ENCODE measurements at regions not wholly inside any gene's neighbourhood (a gene's known extent, or its start where the extent isn't known, plus 50 kb on each side); places are given as distances from the start of the nearest gene placed in this dataset.

DNA sequence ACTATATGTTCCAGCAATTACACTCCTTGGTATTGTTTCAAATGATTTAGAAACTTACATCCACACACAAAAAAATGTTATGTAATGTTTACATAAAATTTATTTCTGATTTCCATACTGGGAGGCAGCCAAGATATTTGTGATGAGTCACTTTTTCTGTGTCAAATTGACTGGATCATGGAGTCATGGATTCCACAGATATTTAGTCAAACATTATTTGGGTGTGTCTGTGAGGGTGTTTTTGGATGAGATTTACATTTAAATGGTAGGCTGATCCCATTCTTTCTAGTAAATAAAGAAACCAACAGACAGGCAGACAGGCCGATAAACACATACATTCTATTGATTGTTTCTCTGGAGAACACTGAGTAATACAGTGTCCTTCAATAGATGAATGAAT, 562.8 kb downstream of the SLITRK6 start:
- intact Hi-C loops (cut with DNase I): no loop called here
- Histone ChIP-seq H3K27me3 (no peaks in the 10 kb centered on the region), H3K4me1 (replicated peaks in 1 of 2) (no peaks in the 10 kb centered on the region), H3K4me3 (no peak overlapping the region), H3K36me3 (replicated peaks in 1 of 2) (no peaks in the 10 kb centered on the region), H3K9me3 (replicated peaks in 1 of 3) (no peaks in the 10 kb centered on the region), H3K27ac (no peak overlapping the region)
- WGBS, 4 donors: 72 to 80% (median 77%) methylated on average over 1 of the region's 1 CpG
- TF ChIP-seq, protein P1, sequence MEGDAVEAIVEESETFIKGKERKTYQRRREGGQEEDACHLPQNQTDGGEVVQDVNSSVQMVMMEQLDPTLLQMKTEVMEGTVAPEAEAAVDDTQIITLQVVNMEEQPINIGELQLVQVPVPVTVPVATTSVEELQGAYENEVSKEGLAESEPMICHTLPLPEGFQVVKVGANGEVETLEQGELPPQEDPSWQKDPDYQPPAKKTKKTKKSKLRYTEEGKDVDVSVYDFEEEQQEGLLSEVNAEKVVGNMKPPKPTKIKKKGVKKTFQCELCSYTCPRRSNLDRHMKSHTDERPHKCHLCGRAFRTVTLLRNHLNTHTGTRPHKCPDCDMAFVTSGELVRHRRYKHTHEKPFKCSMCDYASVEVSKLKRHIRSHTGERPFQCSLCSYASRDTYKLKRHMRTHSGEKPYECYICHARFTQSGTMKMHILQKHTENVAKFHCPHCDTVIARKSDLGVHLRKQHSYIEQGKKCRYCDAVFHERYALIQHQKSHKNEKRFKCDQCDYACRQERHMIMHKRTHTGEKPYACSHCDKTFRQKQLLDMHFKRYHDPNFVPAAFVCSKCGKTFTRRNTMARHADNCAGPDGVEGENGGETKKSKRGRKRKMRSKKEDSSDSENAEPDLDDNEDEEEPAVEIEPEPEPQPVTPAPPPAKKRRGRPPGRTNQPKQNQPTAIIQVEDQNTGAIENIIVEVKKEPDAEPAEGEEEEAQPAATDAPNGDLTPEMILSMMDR (IDR thresholded peaks at IDR 0.05): no peak
- TF ChIP-seq POLR2A (IDR thresholded peaks at IDR 0.05): no peak
- no peak for DNase-seq

DNA sequence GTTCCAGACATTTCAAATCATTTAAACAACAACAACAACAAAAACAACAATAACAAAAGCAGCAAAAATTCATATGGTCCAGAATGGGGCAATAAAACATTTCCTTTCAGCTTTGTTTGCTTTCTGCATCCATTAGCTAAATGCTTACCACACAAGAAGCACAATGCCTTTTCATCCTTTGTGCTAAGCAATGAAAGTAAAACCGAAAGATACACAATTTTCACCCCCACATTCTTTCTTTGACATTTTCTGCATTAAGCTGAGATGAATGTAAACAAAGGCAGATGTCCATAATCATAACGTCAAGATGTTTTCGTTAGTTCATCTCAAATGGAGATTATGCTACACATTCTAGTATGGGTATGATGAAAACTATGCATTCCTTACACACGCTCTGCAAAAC, 568.5 kb downstream of the SLITRK6 start:
- Histone ChIP-seq H3K4me3 (no peak overlapping the region), H3K27ac (no peak overlapping the region), H3K4me1 (replicated peaks in 1 of 2) (no peaks in the 10 kb centered on the region), H3K36me3 (replicated peaks in 1 of 2) (no peaks in the 10 kb centered on the region), H3K27me3 (no peaks in the 10 kb centered on the region), H3K9me3 (replicated peaks in 1 of 3) (no peaks in the 10 kb centered on the region)
- TF ChIP-seq POLR2A (IDR thresholded peaks at IDR 0.05): no peak
- TF ChIP-seq, protein P1 (IDR thresholded peaks at IDR 0.05): no peak
- 67 to 77% (median 70%) methylated on average over 4 of the region's 4 CpGs for WGBS, 4 donors
- intact Hi-C loops (cut with DNase I): no loop called here
- no peak for DNase-seq

DNA sequence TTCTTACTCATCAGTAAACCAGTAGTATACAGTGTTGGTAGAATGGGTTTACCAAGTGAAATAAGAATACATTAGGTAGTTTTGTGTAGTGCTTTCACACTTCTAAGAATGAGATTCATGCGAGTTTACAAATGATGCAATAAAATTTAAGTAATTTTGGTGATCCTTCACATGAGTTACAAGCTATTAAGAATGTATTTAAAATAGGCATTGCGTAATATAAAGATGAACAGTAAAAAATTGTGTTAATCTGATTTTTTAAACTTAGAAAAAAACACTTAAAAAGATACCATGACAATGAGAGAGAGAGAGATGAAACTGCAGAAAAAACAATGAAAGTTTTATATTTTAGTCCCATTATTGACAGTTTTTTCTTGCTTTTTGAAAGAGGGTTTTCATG, 570.5 kb downstream of the SLITRK6 start:
- Histone ChIP-seq H3K27ac (no peak overlapping the region), H3K27me3 (no peaks in the 10 kb centered on the region), H3K36me3 (replicated peaks in 1 of 2) (no peaks in the 10 kb centered on the region), H3K4me3 (no peak overlapping the region), H3K9me3 (replicated peaks in 1 of 3) (no peaks in the 10 kb centered on the region), H3K4me1 (replicated peaks in 1 of 2) (no peaks in the 10 kb centered on the region)
- DNase-seq: no peak
- intact Hi-C loops (cut with DNase I): no loop called here
- WGBS, 4 donors: 85 to 92% (median 87%) methylated on average over 2 of the region's 2 CpGs
- TF ChIP-seq, protein P1 (IDR thresholded peaks at IDR 0.05): no peak
- no peak for TF ChIP-seq POLR2A (IDR thresholded peaks at IDR 0.05)

DNA sequence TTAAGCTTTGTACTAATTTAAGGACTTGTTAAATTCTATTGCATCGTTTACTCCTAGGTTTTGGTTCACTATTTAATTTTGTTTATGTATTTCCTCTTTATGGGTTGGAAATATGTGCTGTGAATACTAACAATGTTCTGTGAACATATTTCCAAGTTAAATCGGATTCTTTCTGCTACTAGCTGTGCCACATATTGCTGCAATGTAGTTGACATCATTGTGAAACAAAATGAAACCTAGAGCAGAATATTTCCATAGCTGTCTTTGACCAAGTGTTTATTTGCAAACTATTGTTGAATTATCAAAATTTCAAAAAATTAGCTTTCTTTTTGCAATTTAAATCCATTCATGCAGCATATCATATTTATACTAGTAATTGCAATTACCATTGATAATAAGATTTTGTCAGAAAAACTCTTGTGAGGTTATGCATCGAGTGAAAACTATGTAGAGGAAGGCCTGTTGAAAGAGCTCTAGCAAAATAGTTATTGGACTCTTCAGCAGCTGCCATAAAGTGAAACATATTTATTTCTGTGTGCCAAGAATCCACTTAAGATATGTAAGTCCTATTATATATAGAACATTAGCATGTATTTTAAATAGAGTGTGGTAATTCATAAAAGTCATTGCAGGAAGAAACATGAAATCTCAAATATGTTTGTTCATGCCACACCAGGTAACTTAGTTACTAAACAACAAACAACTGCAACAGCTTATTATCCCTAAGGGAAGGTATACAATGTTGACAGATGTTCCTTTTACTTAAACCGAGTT, 575.1 kb downstream of the SLITRK6 start:
- DNase-seq: no peak
- Histone ChIP-seq H3K27me3 (no peaks in the 10 kb centered on the region), H3K27ac (no peak overlapping the region), H3K9me3 (replicated peaks in 1 of 3) (no peaks in the 10 kb centered on the region), H3K36me3 (replicated peaks in 1 of 2) (no peaks in the 10 kb centered on the region), H3K4me1 (replicated peaks in 1 of 2) (no peaks in the 10 kb centered on the region), H3K4me3 (no peak overlapping the region)
- WGBS, 4 donors: 82 to 86% (median 84%) methylated on average over 4 of the region's 4 CpGs
- intact Hi-C loops (cut with DNase I): no loop called here
- TF ChIP-seq POLR2A (IDR thresholded peaks at IDR 0.05): no peak

DNA sequence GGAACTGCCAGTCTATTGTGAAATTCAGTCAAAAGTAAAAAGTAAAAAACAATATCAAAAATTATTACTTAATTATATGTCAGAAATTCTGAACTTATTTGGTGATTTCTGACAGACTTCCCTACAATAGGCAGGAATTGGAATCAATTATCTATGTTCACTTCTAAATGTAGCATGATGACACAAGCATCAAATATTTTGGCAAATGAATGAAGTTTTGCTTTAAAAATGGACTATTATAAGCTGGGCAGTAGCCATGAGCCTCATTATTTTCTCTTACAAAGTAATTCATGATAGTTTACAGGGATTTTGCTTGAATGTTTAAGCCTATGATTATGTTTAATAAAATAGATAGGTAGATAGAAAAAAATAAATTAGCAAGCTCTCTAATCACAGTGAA, 582.6 kb downstream of the SLITRK6 start:
- no peaks in the 10 kb centered on the region for H3K36me3 ChIP-seq (replicated peaks in 1 of 2)
- TF ChIP-seq, protein P1 (IDR thresholded peaks at IDR 0.05): no peak
- no peak for TF ChIP-seq POLR2A (IDR thresholded peaks at IDR 0.05)
- no peaks in the 10 kb centered on the region for H3K4me1 ChIP-seq (replicated peaks in 1 of 2)
- intact Hi-C loops (cut with DNase I): no loop called here
- DNase-seq: no peak
- H3K4me3 ChIP-seq: no peak overlapping the region
- no peak overlapping the region for H3K27ac ChIP-seq
- no peaks in the 10 kb centered on the region for H3K27me3 ChIP-seq
- no peaks in the 10 kb centered on the region for H3K9me3 ChIP-seq (replicated peaks in 1 of 3)

Measured in adrenal gland (tissue), 9 donors.